ENCODE measurements at regions not wholly inside any gene's neighbourhood (a gene's known extent, or its start where the extent isn't known, plus 50 kb on each side); places are given as distances from the start of the nearest gene placed in this dataset.

DNA sequence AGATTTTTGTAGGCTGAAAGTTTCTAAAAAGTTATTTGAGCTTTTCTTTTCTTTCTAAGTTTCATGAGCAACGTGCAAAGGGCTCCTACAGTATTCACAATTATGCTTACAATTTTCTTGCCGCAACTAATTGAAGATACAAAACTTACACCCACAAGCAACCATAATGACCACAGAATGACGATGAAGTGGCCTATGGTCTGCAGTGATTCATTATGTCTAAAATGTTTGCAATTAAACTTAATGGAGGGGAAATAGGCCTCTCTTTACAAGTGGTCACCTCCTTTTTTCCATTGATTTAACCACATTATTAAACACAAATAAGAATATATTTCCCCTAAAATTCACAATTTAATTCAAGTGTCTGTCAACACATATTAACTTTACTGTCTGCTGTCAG lies 732.6 kb upstream of the FLRT2 start:
- DNase-seq (ENCODE audit: low read depth): no peak

DNA sequence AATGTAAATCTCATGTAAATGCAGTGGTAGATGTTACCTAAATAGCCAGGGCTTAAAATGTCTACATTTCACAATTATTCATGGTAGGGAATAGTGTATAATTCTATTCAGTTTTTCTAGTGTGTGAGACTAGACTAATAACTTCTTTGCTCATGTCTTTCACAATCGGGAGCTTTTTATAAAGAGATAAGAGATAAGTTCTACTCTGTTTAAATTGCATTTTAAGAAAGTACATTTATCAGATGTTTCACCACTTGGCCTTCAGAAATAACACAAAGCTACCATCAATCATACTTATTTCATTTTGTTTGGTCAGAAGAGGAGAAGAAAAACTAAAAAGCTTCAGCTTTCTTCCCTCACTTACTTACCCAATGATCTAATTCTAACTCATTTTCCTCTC lies 725.5 kb upstream of the FLRT2 start:
- DNase-seq (ENCODE audit: low read depth): no peak

DNA sequence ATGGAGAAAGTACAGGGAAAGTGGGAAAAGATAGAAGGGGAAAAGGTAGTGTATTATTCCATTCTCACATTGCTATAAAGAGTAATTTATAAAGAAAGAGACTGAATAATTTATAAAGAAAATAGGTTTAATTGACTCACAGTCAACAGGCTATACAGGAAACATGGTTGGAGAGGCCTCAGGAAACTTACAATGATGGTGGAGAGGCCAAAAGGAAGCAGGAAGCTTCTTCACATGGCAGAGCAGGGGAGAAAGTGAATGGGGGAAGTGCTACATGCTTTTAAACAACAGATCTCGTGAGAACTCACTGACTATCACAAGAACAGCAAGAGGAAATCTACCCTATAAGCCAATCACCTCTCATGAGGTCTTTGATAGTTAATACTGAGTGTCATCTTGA lies 725.0 kb upstream of the FLRT2 start:
- DNase-seq (ENCODE audit: low read depth): no peak

DNA sequence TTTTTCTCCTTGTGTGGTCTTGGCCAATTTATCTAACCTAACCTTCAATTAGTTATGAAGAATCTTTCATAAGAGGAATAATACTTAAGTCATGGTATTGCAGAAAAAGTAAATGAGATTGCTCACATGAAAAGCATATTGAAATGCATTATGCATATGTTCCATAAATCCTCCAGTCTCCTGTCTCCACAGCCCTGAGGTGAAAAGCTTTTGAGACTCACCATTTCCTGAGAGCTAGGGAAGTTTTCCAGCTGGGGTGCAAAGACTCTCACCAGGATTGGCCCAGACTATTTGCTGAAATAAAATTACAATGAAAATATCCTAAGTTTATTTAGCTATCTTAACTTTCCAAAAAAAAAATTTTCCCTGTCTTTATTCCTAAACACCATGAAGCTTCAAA lies 723.8 kb upstream of the FLRT2 start:
- DNase-seq (ENCODE audit: low read depth): no peak

DNA sequence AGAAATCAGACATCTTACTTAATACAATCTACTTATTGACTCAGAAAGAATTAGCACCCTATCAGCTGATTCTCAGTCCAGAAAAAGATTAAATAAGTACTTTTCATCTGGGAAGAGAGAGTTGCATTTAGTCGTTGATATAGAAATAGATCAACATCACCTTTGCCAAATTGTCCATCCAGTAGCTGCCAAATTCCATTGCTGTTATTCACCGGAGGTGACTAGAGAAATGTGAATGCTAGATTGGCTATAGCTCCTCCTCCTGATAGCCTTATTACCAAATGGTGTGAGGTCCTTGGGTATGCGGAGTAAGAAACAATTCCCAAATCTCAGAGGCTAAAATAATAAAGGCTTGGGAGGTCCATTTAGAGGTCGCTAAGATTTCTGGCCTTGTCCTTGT lies 723.3 kb upstream of the FLRT2 start:
- DNase-seq (ENCODE audit: low read depth): no peak

DNA sequence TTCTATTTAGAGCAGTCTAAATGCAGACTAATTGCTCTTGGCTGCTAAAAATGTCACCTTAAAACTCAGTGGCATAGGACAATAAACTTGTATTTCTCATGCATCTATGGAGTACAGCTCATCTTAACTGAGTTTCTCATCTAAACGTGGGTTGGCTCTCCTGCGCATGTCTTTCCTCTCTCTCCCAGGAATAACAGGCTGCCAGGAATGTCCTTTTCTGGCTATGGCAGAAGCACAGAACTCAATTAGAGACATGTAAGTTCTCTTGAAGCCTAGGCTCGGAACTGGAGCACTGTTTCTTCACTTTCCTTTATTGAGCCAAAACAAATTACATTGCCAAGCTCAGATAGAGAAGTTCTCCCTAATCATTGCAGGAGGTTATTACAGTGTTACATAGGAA lies 722.3 kb upstream of the FLRT2 start:
- DNase-seq (ENCODE audit: low read depth): no peak

DNA sequence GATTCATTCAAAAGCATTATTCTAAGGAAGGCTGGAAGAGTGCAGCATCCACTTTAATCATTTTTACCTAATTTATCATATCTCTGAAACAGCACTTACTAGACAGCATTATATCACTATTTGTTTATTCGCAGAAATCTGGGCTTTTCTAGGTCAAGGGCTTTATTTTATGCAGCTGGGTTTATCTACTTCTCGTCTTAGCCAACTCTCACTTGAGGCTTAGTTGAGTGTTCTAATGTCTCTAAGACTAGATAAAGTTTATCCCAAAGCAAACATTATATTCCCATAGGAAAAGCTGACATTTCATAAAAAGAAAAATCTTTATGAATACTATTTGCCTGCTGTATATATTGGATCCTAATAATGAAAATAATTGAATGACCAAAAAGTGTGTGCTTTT lies 720.8 kb upstream of the FLRT2 start:
- no peak for DNase-seq (ENCODE audit: low read depth)

DNA sequence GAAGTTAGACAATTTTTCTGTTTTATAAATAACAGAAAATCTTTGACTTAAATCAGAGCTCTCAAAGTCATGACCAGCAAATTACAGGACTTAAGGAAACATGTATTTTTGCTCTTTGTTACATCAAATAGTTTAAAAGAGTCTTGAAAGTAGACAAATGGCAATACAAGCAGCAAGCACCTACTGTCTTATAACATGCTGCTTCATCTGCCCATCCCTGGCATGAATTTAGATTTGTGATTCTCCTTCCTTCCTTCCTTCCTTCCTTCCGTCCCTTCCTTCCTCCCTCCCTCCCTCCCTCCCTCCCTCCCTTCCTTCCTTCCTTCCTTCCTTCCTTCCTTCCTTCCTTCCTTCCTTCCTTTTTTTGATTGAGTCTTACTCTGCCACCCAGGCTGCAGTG lies 715.6 kb upstream of the FLRT2 start:
- DNase-seq (ENCODE audit: low read depth): no peak

DNA sequence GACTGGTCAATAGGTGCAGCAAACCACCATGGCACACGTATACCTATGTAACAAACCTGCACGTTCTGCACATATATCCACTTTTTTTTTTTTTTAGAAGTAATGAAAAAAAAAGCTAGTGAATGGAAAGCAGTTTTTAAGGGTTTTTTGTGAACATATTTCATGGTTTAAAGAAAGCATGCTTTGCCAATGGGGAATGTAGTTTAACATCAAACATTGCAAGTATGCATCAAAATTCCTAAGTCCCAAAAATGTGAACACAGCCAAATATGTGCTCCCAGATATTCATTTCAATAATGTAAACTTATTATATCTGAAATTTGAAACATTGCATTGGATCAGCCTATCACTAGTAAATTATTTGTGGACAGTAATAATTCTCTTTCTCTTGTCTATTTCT lies 710.4 kb upstream of the FLRT2 start:
- DNase-seq (ENCODE audit: low read depth): no peak

DNA sequence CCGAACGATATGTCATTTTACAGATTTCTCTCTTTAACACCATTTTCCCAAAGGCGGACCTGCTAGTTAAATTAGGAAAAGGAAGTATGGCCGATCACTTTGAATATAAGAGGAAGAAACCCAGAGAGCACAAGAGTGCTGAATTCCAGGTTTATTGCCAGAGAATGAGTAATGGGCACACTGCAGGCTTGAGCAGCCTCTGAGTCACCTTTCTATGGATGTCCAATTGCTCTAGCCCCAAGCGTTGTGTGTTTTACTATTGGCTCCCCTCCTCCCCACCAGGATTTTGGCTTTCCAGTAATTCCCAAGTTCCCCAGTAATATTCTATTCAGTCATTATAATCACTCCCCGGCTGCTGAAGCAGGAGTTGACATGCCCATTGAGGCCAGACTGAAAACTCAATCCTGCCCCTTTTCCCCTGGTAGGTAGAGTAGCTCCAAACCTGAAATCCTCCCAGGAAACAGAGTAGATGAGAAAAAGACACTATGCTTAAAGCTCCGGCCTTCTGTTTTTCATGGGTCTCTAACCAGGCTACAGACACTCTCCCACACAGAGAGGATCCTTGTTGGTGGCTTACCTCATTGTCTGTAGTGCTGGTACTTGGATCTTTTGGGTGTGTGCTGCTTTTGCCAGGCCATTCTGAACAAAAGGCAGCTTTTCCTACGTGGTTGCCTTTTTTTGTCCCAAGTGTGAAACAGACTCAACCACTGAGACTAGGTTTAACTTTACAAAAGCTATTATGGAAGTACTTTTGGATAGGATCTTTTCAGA lies 704.3 kb upstream of the FLRT2 start:
- no peak for DNase-seq (ENCODE audit: low read depth)

DNA sequence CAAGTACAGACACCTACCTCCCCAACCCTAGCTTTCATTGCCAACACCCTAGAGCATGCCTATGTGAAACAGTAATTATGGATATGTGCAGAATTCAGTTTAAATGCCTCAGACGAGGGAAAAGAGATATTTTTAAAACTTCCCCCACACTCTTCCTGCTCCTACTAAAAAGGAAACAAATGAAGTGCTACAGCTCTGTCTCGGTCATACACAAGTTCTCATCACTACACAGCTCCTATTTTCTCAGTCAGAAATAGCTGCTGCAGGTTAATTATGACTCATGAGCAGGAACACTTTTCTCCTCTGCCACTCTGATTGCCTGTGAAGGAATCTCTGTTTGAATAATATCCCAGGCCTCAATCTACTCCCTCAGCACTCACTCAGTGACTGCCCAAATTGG lies 703.6 kb upstream of the FLRT2 start:
- no peak for DNase-seq (ENCODE audit: low read depth)

DNA sequence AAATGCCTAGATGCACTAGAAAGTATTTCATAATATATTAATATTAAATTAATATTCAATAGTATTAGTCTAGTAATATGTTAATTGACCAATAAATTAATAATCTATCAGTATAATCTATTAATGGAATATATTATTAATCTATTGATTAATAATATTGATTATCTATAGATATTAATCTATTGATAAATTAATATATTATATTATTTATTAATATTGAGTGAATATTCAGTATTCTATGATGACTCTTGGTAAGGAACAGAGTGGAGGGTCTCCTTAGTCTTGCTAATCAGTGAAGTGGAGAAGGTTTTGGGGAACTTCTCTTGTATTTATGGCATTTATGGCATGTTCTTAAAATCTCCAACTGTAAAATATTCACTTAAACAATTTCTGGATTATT lies 679.3 kb upstream of the FLRT2 start:
- no peak for DNase-seq (ENCODE audit: low read depth)

DNA sequence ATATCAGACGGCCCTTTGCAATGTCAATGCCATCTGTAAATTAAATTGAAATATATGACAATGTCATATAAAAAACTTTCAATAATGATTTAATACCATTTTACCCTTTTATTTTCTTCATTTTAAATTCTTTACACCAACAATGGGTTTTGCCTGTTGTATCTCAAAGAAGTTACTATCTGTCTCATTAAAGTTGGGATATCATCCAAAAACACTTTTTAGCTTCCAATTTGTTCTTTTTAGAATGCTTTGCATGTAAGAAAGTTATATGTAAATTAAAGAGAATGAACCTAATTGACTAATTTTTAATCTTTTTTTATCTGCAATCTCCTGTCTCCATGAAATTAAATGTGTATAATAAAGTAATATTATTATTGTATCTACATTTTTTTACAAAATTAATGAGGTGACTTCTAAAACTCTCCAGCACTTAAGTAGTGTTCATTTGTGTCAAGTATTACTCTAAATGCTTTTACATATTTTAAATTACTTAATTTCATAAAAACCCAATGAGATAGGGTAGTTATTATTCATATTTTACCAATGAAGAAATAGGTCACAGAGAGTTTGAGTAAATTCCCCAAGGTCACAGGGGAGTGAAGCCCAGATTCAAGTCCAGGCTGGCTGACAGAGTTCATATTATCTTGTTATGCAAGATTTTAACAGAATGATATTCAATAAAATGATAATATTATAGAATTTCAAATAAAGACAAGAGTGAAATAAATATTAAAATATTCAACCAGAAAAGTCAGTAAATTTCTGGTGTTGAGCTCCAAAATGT lies 673.0 kb upstream of the FLRT2 start:
- no peak for DNase-seq (ENCODE audit: low read depth)

DNA sequence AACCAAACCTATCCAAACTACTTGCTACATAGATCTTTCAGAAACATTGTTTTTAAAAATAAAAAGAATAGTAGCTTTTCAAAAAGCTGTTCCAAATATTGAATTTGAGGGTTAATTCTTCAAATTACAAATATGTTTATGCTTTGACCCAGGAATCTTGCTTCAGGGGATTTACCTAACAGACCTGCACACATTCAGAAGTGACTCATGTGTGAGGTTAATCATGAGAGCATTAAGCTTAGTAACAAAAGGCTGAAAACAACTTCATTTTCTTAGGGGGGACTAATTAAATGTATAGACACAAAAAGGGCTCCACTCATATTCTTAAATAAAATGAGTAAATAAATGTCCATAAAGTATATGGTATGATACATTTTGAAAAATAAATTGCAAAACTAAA lies 672.4 kb upstream of the FLRT2 start:
- DNase-seq (ENCODE audit: low read depth): no peak

DNA sequence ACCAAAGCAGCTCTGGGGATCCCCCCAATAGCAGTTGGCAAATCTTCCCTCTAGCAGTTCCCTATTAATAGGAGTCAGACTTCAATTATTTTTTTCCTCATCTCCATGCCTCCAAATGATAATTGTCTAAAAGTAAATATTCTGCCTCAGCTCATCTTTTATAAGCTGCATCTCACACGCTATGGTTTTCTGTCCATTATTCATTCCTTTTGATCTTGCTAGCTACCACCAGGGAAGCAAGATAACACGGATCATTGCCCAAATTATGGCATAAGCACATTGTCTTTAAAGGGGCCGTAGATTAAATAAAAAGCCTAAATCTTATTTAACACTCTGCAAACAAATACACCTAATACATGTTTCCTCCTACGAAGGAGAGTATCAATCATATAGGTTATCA lies 670.8 kb upstream of the FLRT2 start:
- no peak for DNase-seq (ENCODE audit: low read depth)

DNA sequence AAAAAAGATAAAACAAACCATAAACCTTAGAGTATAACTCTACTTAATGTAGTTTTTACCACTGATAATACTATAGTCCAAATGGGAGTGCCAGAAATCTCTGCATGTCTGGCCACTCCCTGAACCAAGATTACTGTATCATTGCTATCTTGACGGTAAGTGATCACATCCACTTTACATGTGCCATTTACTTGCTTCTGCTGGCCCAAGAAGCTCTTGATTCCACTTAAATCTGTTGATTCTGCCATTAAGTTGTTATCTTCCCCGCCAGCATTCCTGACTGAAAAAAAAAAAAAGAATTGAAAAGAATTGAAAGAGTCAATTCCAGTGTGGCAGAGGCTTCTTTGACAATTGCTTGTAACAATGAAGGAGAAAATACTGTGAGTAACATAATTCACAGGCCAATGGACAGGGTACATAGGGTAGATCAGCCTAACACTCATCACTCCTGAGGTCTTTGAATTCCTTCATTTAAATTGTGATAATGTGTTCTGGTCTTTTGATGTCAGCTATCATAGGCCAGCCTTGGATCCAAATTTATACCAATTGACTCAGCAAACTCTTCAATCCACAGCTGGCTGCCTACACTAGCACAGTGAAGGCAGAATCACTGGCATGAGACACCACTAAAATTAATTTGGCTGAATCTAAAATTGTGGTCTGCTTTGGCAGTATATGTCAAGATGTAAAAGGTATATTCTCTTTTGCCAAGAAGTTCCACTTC lies 665.2 kb upstream of the FLRT2 start:
- no peak for DNase-seq (ENCODE audit: low read depth)

DNA sequence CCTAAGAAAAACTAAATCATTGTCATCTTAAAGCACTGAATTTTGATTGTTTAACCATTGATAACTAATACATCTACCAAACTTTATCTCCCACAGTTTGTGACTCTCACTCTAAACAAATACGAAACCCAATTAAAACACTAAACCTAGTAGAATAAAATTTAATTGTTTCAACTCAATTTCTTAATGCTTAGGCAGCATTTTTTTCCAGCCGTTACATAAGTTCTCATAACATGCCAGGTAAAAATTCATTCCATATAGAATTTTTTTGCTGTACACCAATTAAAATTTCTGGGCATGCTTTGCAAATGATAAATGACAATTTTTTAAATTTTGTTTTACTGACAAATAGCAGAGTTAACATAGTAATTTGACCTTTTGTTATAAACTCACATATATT lies 658.2 kb upstream of the FLRT2 start:
- no peak for DNase-seq (ENCODE audit: low read depth)

DNA sequence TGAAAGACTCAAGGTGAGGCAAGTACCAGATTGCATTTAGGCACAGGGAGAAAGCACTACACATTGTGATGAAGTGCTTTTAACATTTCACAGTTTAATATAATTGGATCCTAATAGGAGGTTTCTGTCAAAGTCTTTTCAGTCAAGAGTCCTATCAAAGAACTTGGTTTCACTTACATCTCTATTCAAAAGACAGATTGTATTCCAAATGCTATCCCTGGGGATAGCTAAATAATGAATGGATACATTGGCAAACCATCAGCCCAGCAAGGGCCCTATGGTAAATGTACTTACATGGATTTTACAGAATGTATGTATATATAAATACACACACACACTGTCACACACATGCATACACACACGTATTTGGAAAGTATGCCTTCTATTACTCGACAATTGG lies 655.5 kb upstream of the FLRT2 start:
- no peak for DNase-seq (ENCODE audit: low read depth)

DNA sequence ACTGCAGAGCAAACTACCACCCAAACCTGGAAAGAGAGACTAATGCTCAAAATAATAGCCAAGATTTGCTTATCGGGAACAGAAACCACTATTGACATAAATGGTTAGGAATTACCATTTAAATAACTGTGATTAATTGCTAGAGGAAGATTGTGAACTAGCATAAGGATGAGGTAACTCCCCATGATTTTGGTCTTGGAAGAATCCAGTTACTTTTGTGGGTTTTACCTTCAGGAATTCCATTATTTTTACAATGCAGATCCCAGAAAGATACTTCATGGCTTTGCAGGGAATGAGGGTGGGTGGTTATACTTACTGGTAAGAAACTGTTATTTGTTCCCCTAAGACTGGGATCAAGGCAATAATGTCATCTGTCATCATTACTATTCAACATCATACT lies 652.9 kb upstream of the FLRT2 start:
- DNase-seq (ENCODE audit: low read depth): no peak

DNA sequence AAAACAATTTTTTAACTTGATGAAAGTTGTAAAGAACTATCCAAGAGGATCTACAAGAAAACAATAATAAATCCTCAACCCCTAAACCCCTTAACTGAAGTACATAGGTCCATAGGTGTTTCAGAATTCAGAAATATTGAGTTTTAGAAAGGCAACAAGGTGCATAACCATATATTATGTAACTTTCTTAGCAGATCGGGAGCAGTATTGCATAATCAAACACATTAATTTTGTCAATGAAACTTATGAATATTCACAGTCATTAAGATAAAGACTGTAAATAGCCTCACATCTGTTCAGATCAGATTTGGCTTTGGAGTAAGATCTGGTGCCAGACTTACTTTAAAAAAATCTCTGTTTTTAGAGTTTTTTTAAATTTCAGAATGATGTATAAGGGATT lies 647.1 kb upstream of the FLRT2 start:
- no peak for DNase-seq (ENCODE audit: low read depth)

DNA sequence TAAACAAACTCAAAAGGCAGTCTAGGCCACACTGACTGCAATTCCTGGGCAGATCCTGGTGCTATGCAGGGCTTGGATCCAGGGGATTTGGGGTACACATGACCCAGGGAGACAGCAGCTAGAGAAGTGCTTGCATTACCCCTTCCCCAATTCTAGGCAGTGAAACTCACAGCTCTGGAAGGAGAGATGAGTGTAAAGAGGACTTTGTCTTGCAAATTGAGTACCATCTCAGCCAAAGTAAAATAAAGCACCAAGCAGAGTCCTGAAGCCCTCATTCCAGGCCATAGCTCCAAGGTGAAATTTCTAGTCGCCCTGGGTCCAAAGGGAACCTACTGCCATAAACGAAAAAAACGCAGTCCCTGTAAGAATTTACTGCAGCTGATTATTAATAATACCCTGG lies 644.9 kb upstream of the FLRT2 start:
- DNase-seq (ENCODE audit: low read depth): no peak

DNA sequence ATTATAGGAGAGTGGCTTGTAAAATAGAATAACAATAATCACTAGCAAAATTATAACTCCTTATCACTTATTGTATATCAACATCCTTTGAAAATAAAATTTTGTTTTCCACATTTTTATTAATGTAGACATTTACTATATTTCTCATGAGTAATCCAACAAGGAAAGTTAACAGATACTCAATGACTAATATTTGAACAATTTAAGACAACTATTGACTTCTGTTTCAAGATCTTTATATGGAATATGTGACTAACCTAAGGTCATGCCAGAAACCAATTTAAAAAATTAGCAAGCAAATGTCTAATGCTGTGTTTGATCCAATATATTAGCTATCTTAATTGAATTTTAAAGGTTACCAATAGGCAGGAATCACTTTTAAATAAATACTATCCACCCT lies 638.5 kb upstream of the FLRT2 start:
- DNase-seq (ENCODE audit: low read depth): no peak

DNA sequence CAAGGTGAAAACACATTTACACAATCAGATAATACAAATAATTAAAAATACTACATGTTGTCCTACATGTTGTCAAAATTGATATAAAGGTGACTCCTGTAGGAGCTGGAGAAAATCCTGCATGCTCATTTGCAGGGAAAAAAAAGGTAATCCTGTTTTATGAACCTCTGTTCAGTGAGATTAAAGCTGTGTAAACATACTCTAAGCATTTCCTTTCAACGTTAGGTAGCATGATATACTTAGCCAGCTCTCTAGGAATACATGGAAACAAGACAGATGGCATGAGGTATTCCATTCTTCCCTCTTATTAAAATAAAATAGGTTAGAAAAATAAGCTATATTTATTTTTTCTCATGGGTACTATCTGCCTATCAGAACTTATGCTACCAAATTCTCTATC lies 635.7 kb upstream of the FLRT2 start:
- DNase-seq (ENCODE audit: low read depth): no peak
